H1 (cell line): ENCODE measurements at regions not wholly inside any gene's neighbourhood (a gene's known extent, or its start where the extent isn't known, plus 50 kb on each side); places are given as distances from the start of the nearest gene placed in this dataset.

Experiments used
- CTCF ChIA-PET: fragments of 300-600 bp; sonication (Branson Sonifier 250); formaldehyde crosslinking; loops from one replicate; lab custom pipeline; 2021; ENCODE audit not compliant: partially characterized antibody; lab: Charles Lee
- POLR2A ChIA-PET: fragments of 300-600 bp; sonication (Branson Sonifier 250); formaldehyde crosslinking; loops from one replicate; lab custom pipeline; 2021; ENCODE audit warnings: inconsistent platforms; ENCODE audit not compliant: partially characterized antibody; lab: Charles Lee
- DNase-seq, 2 experiments: peaks; one replicate each; pipeline versions ENCODE4 v3.0.0 to v3.0.0-alpha.2; 2010 to 2022; ENCODE audit warnings: low spot score in 2 of 2, low read depth in 1 of 2, mixed read lengths in 1 of 2
- FAIRE-seq: peaks from 2 replicates; lab custom pipeline; 2011; peaks lifted over from hg19 to GRCh38; lab: Jason Lieb, UNC
- H2AFZ ChIP-seq: 2 replicates; pipeline ENCODE4 v1.8.1; 2012; ENCODE audit warnings: low read length, inconsistent platforms
- H2AK5ac ChIP-seq: 2 replicates; pipeline ENCODE4 v1.6.1; 2013; ENCODE audit warnings: low read depth, low read length
- H2BK120ac ChIP-seq: replicated peaks from 2 replicates; pipeline ENCODE3; 2013; ENCODE audit warnings: low read depth, low read length, inconsistent platforms
- H2BK12ac ChIP-seq: 2 replicates; pipeline ENCODE4 v1.6.1; 2013; ENCODE audit warnings: low read depth, low read length
- H2BK15ac ChIP-seq: 2 replicates; pipeline ENCODE4 v1.6.1; 2013; ENCODE audit warnings: low read length
- H2BK20ac ChIP-seq: 2 replicates; pipeline ENCODE4 v1.6.1; 2013; ENCODE audit warnings: low read length
- H2BK5ac ChIP-seq: 2 replicates; pipeline ENCODE4 v1.6.1; 2013; ENCODE audit warnings: low read depth, low read length
- H3K14ac ChIP-seq: 2 replicates; pipeline ENCODE4 v1.6.1; 2013; ENCODE audit warnings: inconsistent platforms; ENCODE audit not compliant: insufficient read length
- H3K18ac ChIP-seq: 2 replicates; pipeline ENCODE4 v1.6.1; 2013; ENCODE audit warnings: low read length; ENCODE audit errors: extremely low read depth
- H3K23ac ChIP-seq: 2 replicates; pipeline ENCODE4 v1.6.1; 2013; ENCODE audit warnings: inconsistent platforms; ENCODE audit not compliant: insufficient read length
- H3K23me2 ChIP-seq: 2 replicates; pipeline ENCODE4 v1.6.1; 2013; ENCODE audit warnings: low read depth, low read length
- H3K27ac ChIP-seq: 2 replicates; pipeline ENCODE4 v1.6.1; 2011; ENCODE audit warnings: low read depth, low read length, inconsistent platforms
- H3K27me3 ChIP-seq, 4 experiments: replicated peaks in 1 of 4; 1 replicate in 1 of 4; 2 replicates in 3 of 4; pipeline versions ENCODE4 v1.6.1 to v1.8.1; 2011 to 2013; ENCODE audit warnings: low read length in 3 of 4, mild to moderate bottlenecking in 3 of 4, inconsistent platforms in 2 of 4, mixed read lengths in 2 of 4, moderate library complexity in 1 of 4; ENCODE audit not compliant: control insufficient read depth in 3 of 4, insufficient read depth in 3 of 4; ENCODE audit errors: extremely low read depth in 1 of 4
- H3K36me3 ChIP-seq, 4 experiments: 2 replicates each; pipeline versions ENCODE4 v1.6.1 to v1.8.1; 2011 to 2013; ENCODE audit warnings: mild to moderate bottlenecking in 4 of 4, low read length in 3 of 4, moderate library complexity in 2 of 4, control low read depth in 1 of 4, inconsistent platforms in 1 of 4; ENCODE audit not compliant: insufficient read depth in 4 of 4, control insufficient read depth in 2 of 4
- H3K4ac ChIP-seq: replicated peaks from 2 replicates; pipeline ENCODE3; 2013; ENCODE audit warnings: low read length, low read depth, mixed read lengths, inconsistent platforms; ENCODE audit not compliant: insufficient read length
- H3K4me1 ChIP-seq, 4 experiments: replicated peaks in 1 of 4; 1 replicate in 1 of 4; 2 replicates in 3 of 4; pipeline versions ENCODE4 v1.6.1 to v1.8.1; 2011 to 2013; ENCODE audit warnings: low read length in 3 of 4, inconsistent platforms in 2 of 4, mixed read lengths in 1 of 4; ENCODE audit not compliant: insufficient read depth in 4 of 4, control insufficient read depth in 3 of 4
- H3K4me2 ChIP-seq, 2 experiments: 2 replicates each; pipeline versions ENCODE4 v1.6.1 to v1.8.1; 2011 to 2013; ENCODE audit warnings: low read depth in 2 of 2, low read length in 2 of 2, control low read depth in 1 of 2, inconsistent platforms in 1 of 2, mild to moderate bottlenecking in 1 of 2; ENCODE audit not compliant: insufficient read depth in 1 of 2
- H3K4me3 ChIP-seq, 4 experiments: fragments of 200-600, 300-600 bp in 1 of 4; sonication (generic), shearing (Covaris generic), sonication (Bioruptor Twin) in 1 of 4; 2 replicates each; pipeline versions ENCODE4 v1.5.1 to v1.8.1; 2011 to 2016; ENCODE audit warnings: low read length in 4 of 4, low read depth in 3 of 4, control low read depth in 2 of 4, inconsistent platforms in 2 of 4, mild to moderate bottlenecking in 2 of 4, mixed read lengths in 1 of 4, moderate library complexity in 1 of 4; ENCODE audit not compliant: insufficient read depth in 2 of 4; ENCODE audit errors: extremely low read depth in 1 of 4
- H3K56ac ChIP-seq: replicated peaks from 2 replicates; pipeline ENCODE3; 2013; ENCODE audit warnings: low read depth, mild to moderate bottlenecking, mixed read lengths, low read length, inconsistent platforms; ENCODE audit not compliant: insufficient read length
- H3K79me1 ChIP-seq: 2 replicates; pipeline ENCODE4 v1.6.1; 2013; ENCODE audit warnings: low read depth, low read length, control low read depth
- H3K79me2 ChIP-seq, 2 experiments: 2 replicates each; pipeline versions ENCODE4 v1.6.1 to v1.8.1; 2012 to 2013; ENCODE audit warnings: low read length in 2 of 2, mild to moderate bottlenecking in 2 of 2, inconsistent platforms in 1 of 2; ENCODE audit not compliant: insufficient read depth in 2 of 2, control insufficient read depth in 1 of 2
- H3K9ac ChIP-seq, 4 experiments: replicated peaks in 1 of 4; 1 replicate in 1 of 4; 2 replicates in 3 of 4; pipeline versions ENCODE4 v1.6.1 to v1.8.1; 2011 to 2013; ENCODE audit warnings: low read depth in 3 of 4, low read length in 3 of 4, control low read depth in 2 of 4, mild to moderate bottlenecking in 2 of 4, moderate library complexity in 2 of 4, inconsistent platforms in 1 of 4; ENCODE audit errors: extremely low read depth in 1 of 4
- H3K9me3 ChIP-seq, 2 experiments: 2 replicates each; pipeline versions ENCODE4 v1.6.1 to v1.8.1; 2012 to 2013; ENCODE audit warnings: mild to moderate bottlenecking in 2 of 2, moderate library complexity in 2 of 2, control low read depth in 1 of 2, inconsistent platforms in 1 of 2, low read depth in 1 of 2, low read length in 1 of 2, mixed read lengths in 1 of 2; ENCODE audit not compliant: insufficient read depth in 2 of 2
- H4K20me1 ChIP-seq, 2 experiments: replicated peaks in 1 of 2; 2 replicates each; pipeline versions ENCODE3 to v1.8.1; 2011 to 2013; ENCODE audit warnings: inconsistent platforms in 2 of 2, low read length in 2 of 2, mild to moderate bottlenecking in 1 of 2; ENCODE audit not compliant: insufficient read depth in 2 of 2, control insufficient read depth in 1 of 2
- H4K5ac ChIP-seq: 2 replicates; pipeline ENCODE4 v1.6.1; 2013; ENCODE audit warnings: low read length, low read depth, mixed read lengths, inconsistent platforms; ENCODE audit not compliant: insufficient read length
- H4K8ac ChIP-seq: 2 replicates; pipeline ENCODE4 v1.8.0; 2013; ENCODE audit warnings: mild to moderate bottlenecking, moderate library complexity, low read length, inconsistent platforms; ENCODE audit not compliant: insufficient read depth; ENCODE audit errors: extremely low read depth
- H4K91ac ChIP-seq: replicated peaks from 2 replicates; pipeline ENCODE3; 2013; ENCODE audit warnings: low read length, mixed read lengths, inconsistent platforms; ENCODE audit not compliant: insufficient read length
- CREB1 ChIP-seq: IDR thresholded peaks from 2 replicates; pipeline ENCODE4 v1.6.1; 2012; ENCODE audit warnings: inconsistent platforms
- KDM4A ChIP-seq: IDR thresholded peaks from one replicate; pipeline ENCODE4 v1.7.1; 2012; ENCODE audit warnings: low read depth, mild to moderate bottlenecking, moderate library complexity, low read length, inconsistent platforms; ENCODE audit not compliant: severe bottlenecking
- POU5F1 ChIP-seq: IDR thresholded peaks from 2 replicates; pipeline ENCODE4 v1.6.1; 2011; ENCODE audit warnings: low read depth, mild to moderate bottlenecking, low read length, moderate library complexity
- RAD21 ChIP-seq, 2 experiments: IDR thresholded peaks in 1 of 2; conservative IDR thresholded peaks in 1 of 2; 2 replicates each; pipeline ENCODE4 v1.6.1; 2011; ENCODE audit warnings: low read depth in 2 of 2, low read length in 2 of 2, improper control_type of control experiment in 1 of 2, inconsistent platforms in 1 of 2, mild to moderate bottlenecking in 1 of 2, moderate library complexity in 1 of 2
- RNF2 ChIP-seq: fragments of 200-900, 300-1000 bp; sonication (generic); IDR thresholded peaks from 2 replicates; pipeline ENCODE4 v1.7.1; 2016; ENCODE audit warnings: borderline replicate concordance, low read depth, mild to moderate bottlenecking, antibody characterized with exemption, low read length; ENCODE audit not compliant: poor library complexity, severe bottlenecking; ENCODE audit errors: missing control alignments
- SUZ12 ChIP-seq: fragments of 200-600 bp; sonication (generic); IDR thresholded peaks from 2 replicates; pipeline ENCODE4 v1.6.1; 2012; ENCODE audit warnings: mild to moderate bottlenecking, inconsistent platforms, low read length, moderate library complexity, mixed read lengths
- TAF7 ChIP-seq: optimal IDR thresholded peaks from 2 replicates; pipeline ENCODE3; 2011; ENCODE audit warnings: low read depth, mild to moderate bottlenecking, inconsistent platforms, low read length, moderate library complexity, borderline replicate concordance
- YY1 ChIP-seq: IDR thresholded peaks from 2 replicates; pipeline ENCODE4 v1.6.1; 2011; ENCODE audit warnings: low read depth, mild to moderate bottlenecking, low read length
- WGBS, 2 experiments: shearing (Covaris generic) in 1 of 2; methylation state at CpG; one replicate each; pipeline versions ENCODE4 v1.1.6 to v1.1.7; 2013 to 2015; ENCODE audit warnings: low lambda C conversion rate in 2 of 2, mixed read lengths in 2 of 2, inconsistent platforms in 1 of 2, low coverage in 1 of 2, missing lambda C conversion rate in 1 of 2; ENCODE audit not compliant: insufficient replicate concordance in 2 of 2, insufficient coverage in 1 of 2, insufficient read length in 1 of 2; ENCODE audit errors: extremely low coverage in 1 of 2, missing lambda C conversion rate in 1 of 2; 5-methylcytosine and 5-hydroxymethylcytosine counted together
- TF ChIP-seq, protein P1 (sequence below): IDR thresholded peaks from 2 replicates; pipeline ENCODE4 v1.6.1; 2012; ENCODE audit warnings: inconsistent platforms
- TF ChIP-seq, protein P2 (sequence below): IDR thresholded peaks from 2 replicates; pipeline ENCODE4 v1.6.1; 2012; ENCODE audit warnings: inconsistent platforms

DNA sequence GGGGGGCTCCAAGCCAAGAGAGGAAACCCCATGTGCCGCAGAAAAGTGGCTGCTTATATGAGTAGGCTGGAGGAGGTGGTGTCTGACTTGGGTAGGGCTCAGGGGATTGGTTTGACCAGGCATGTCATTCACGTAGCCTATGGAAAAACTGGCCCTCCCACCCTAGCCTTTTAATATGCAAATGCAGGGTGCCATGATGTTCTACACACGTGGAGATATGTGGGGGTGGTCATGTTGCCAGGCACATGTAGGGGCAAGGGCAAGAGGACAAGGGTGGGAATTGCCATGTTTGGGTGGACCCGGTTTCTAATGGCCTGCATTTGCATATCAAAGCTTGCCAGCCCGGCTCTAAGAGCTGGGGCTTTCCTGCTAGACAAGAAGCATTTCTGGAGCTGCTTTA lies 86.9 kb upstream of the SHISA3 start:
- Histone ChIP-seq H3K23me2 (no peaks in the 10 kb centered on the region), H3K79me2 (no peaks in the 10 kb centered on the region), H3K27me3 (no peaks in the 10 kb centered on the region), H3K79me1 (no peaks in the 10 kb centered on the region; the same call in none of the 2 replicates), H2BK15ac (no peak overlapping the region), H3K9me3 (peaks cover 0 to 4% of the 10 kb centered on the region in 2 experiments; a peak in 1 of 4 replicates), H2BK120ac (no peak overlapping the region), H3K9ac (no peak overlapping the region), H2AFZ (no peak overlapping the region), H4K5ac (no peak overlapping the region), H4K8ac (no peak overlapping the region), H3K23ac (no peak overlapping the region), H3K18ac (no peak overlapping the region), H2AK5ac (no peak overlapping the region), H3K4me2 (no peak overlapping the region), H3K36me3 (no peaks in the 10 kb centered on the region), H3K4me3 (no peak overlapping the region), H4K91ac (no peak overlapping the region), H3K14ac (no peak overlapping the region), H2BK20ac (no peak overlapping the region), H2BK12ac (no peak overlapping the region), H4K20me1 (no peaks in the 10 kb centered on the region), H3K4ac (no peak overlapping the region), H2BK5ac (no peak overlapping the region), H3K27ac (no peak overlapping the region), H3K4me1 (peaks cover 11 to 24% (median 13%) of the 10 kb centered on the region in 4 experiments; a peak in 6 of 7 replicates), H3K56ac (no peak overlapping the region)
- TF ChIP-seq RAD21 (IDR thresholded peaks at IDR 0.05 in 1 of 2, conservative IDR thresholded peaks at IDR 0.05 in 1 of 2; ENCODE audit: low read depth in 2 of 2, low read length in 2 of 2), result no peak
- TF ChIP-seq YY1, result no peak
- TF ChIP-seq, protein P1, sequence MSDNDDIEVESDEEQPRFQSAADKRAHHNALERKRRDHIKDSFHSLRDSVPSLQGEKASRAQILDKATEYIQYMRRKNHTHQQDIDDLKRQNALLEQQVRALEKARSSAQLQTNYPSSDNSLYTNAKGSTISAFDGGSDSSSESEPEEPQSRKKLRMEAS, result peak; percentile 72
- TF ChIP-seq TAF7, result no peak
- TF ChIP-seq POU5F1, result 0 out of 2 replicates have a peak, but pooled peaks have one; percentile 29
- TF ChIP-seq SUZ12, result no peak
- no peak for TF ChIP-seq KDM4A
- 0 out of 2 replicates have a peak, but pooled peaks have one; percentile 12 for TF ChIP-seq CREB1
- TF ChIP-seq RNF2, result no peak
- TF ChIP-seq, protein P2, sequence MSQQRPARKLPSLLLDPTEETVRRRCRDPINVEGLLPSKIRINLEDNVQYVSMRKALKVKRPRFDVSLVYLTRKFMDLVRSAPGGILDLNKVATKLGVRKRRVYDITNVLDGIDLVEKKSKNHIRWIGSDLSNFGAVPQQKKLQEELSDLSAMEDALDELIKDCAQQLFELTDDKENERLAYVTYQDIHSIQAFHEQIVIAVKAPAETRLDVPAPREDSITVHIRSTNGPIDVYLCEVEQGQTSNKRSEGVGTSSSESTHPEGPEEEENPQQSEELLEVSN, result peak; percentile 78
- ChIA-PET POLR2A (no interaction called here), CTCF (interaction anchor here (1.2 kb wide), 1 partner anchor 36 kb away, joined by 3 read pairs; no protein-coding TSS in a partner anchor)
- 46% methylated on average over 5 of the region's 5 CpGs; no CpG with 5 or more reads in 1 of the 2 experiments for WGBS, 2 experiments
- DNase-seq, result no peak
- FAIRE-seq, result no peak
